Mesothelial cell of epicardium (in vitro differentiated cells): ENCODE measurements at regions not wholly inside any gene's neighbourhood (a gene's known extent, or its start where the extent isn't known, plus 50 kb on each side); places are given as distances from the start of the nearest gene placed in this dataset.

ENCODE experiments used
- DNase-seq, 2 experiments: peaks; one replicate each; pipeline ENCODE4 v3.0.0; 2021; ENCODE audit warnings: low spot score in 2 of 2; ENCODE audit not compliant: unreplicated experiment in 2 of 2
- H3K27ac Mint-ChIP-seq: 2 replicates; pipeline ENCODE4 v1.8.0; 2021; ENCODE audit warnings: mixed read lengths
- H3K27me3 Mint-ChIP-seq: 2 replicates; pipeline ENCODE4 v1.8.0; 2021; ENCODE audit warnings: low read depth, mixed read lengths
- H3K36me3 Mint-ChIP-seq: 2 replicates; pipeline ENCODE4 v1.8.0; 2021; ENCODE audit warnings: mixed read lengths
- H3K4me1 Mint-ChIP-seq: 2 replicates; pipeline ENCODE4 v1.8.0; 2021; ENCODE audit warnings: mixed read lengths
- H3K4me3 Mint-ChIP-seq: 2 replicates; pipeline ENCODE4 v1.8.0; 2021; ENCODE audit warnings: mild to moderate bottlenecking, moderate library complexity, mixed read lengths
- H3K9me3 Mint-ChIP-seq: 2 replicates; pipeline ENCODE4 v1.8.0; 2021; ENCODE audit warnings: mixed read lengths
- CTCF ChIP-seq: fragments of 200-600 bp; sonication (generic); IDR thresholded peaks from one replicate; pipeline ENCODE4 v1.5.0; 2021; ENCODE audit warnings: antibody characterized with exemption; ENCODE audit not compliant: unreplicated experiment

GRCh38 chr5:168024306-168024705 is 267.1 kb upstream of the WWC1 start:
- Mint-ChIP-seq H3K36me3 (no peaks in the 10 kb centered on the region), H3K9me3 (no peaks in the 10 kb centered on the region), H3K27ac (no peak overlapping the region), H3K4me3 (no peak overlapping the region), H3K4me1 (peaks cover 6% of the 10 kb centered on the region), H3K27me3 (no peaks in the 10 kb centered on the region)
- DNase-seq: no peak
- TF ChIP-seq CTCF: no peak

- Mint-ChIP-seq H3K27me3 (no peaks in the 10 kb centered on the region), H3K9me3 (no peaks in the 10 kb centered on the region), H3K4me3 (no peak overlapping the region), H3K4me1 (no peaks in the 10 kb centered on the region), H3K27ac (no peak overlapping the region), H3K36me3 (no peaks in the 10 kb centered on the region)
- TF ChIP-seq CTCF: no peak
- DNase-seq: no peak
These were observed 264.4 kb upstream of the WWC1 start for GRCh38 chr5:168027007-168027406.

GRCh38 chr5:168030912-168031311 is 260.5 kb upstream of the WWC1 start:
- H3K36me3 Mint-ChIP-seq: no peaks in the 10 kb centered on the region
- H3K4me1 Mint-ChIP-seq: no peaks in the 10 kb centered on the region
- H3K9me3 Mint-ChIP-seq: no peaks in the 10 kb centered on the region
- no peak for TF ChIP-seq CTCF
- H3K4me3 Mint-ChIP-seq: no peak overlapping the region
- no peaks in the 10 kb centered on the region for H3K27me3 Mint-ChIP-seq
- DNase-seq: no peak
- H3K27ac Mint-ChIP-seq: no peak overlapping the region

- no peak overlapping the region for H3K27ac Mint-ChIP-seq
- H3K36me3 Mint-ChIP-seq: no peaks in the 10 kb centered on the region
- no peak for DNase-seq
- no peaks in the 10 kb centered on the region for H3K27me3 Mint-ChIP-seq
- no peak for TF ChIP-seq CTCF
- no peaks in the 10 kb centered on the region for H3K9me3 Mint-ChIP-seq
- no peak overlapping the region for H3K4me3 Mint-ChIP-seq
- H3K4me1 Mint-ChIP-seq: no peaks in the 10 kb centered on the region
These were observed 259.8 kb upstream of the WWC1 start for GRCh38 chr5:168031614-168032013.

- H3K27me3 Mint-ChIP-seq: peaks cover 12% of the 10 kb centered on the region
- H3K9me3 Mint-ChIP-seq: no peaks in the 10 kb centered on the region
- H3K4me1 Mint-ChIP-seq: peaks cover 10% of the 10 kb centered on the region
- H3K36me3 Mint-ChIP-seq: no peaks in the 10 kb centered on the region
- TF ChIP-seq CTCF: no peak
- no peak overlapping the region for H3K27ac Mint-ChIP-seq
- no peak overlapping the region for H3K4me3 Mint-ChIP-seq
- no peak for DNase-seq
These were observed 252.4 kb upstream of the WWC1 start for GRCh38 chr5:168039039-168039438.

- Mint-ChIP-seq H3K27ac (no peak overlapping the region), H3K27me3 (peaks cover 12% of the 10 kb centered on the region), H3K9me3 (no peaks in the 10 kb centered on the region), H3K4me1 (peaks cover 10% of the 10 kb centered on the region), H3K4me3 (no peak overlapping the region), H3K36me3 (no peaks in the 10 kb centered on the region)
- no peak for TF ChIP-seq CTCF
- no peak for DNase-seq
These were observed 251.7 kb upstream of the WWC1 start for GRCh38 chr5:168039566-168040248.
